Activated T-cell treated with anti-CD3 and anti-CD28 coated beads for 24 hours (primary cell): ENCODE measurements at regions not wholly inside any gene's neighbourhood (a gene's known extent, or its start where the extent isn't known, plus 50 kb on each side); places are given as distances from the start of the nearest gene placed in this dataset.

Experiments
- DNase-seq: peaks from one replicate; pipeline ENCODE4 v3.0.0-alpha.2; 2020; ENCODE audit warnings: low read depth

- DNase-seq, result no peak
These were observed 88.3 kb downstream of the ANKRD60 start for GRCh38 chr20:58139849-58140786.

DNA sequence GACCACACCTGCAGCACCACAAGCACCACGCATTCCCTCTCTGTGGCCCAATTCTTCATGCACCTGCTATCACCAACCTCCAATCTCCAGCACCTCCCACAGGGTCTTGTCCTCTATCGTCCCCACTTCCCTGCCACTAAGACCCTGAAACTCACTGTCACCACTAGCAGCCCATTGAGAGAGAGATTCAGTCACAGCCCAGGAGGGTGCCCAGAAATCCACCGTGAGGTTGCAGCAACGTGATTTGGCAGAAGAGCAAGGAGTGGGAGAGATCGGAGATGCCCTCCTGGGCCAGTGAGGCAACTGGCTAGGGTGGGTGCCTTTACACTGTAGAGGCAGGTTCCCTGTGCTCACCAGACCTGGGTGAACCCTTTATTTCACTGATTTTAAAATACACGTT is 90.1 kb downstream of the ANKRD60 start:
- DNase-seq, result no peak

GRCh38 chr20:58137651-58138265 is 90.7 kb downstream of the ANKRD60 start:
- DNase-seq, result no peak

- no peak for DNase-seq
These were observed 91.2 kb downstream of the ANKRD60 start for GRCh38 chr20:58137236-58137635.

DNA sequence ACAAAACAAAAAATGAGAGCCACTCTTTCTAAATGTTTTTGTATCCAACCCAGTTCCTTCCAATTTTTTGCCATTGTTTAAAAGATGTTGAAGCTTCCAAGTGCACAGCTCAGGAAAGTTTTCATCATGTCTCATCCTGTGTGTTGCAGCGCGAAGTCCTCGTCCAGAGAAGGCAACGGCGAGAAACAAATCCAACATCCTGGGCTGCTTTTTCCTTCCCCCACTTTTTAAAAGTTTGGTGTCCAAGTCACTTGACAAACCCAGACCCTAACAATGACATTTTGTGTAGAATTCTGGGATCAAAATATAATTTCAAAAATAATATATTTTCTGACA is 92.3 kb downstream of the ANKRD60 start:
- no peak for DNase-seq

- DNase-seq, result no peak
These were observed 92.9 kb downstream of the ANKRD60 start for GRCh38 chr20:58135441-58136148.

DNA sequence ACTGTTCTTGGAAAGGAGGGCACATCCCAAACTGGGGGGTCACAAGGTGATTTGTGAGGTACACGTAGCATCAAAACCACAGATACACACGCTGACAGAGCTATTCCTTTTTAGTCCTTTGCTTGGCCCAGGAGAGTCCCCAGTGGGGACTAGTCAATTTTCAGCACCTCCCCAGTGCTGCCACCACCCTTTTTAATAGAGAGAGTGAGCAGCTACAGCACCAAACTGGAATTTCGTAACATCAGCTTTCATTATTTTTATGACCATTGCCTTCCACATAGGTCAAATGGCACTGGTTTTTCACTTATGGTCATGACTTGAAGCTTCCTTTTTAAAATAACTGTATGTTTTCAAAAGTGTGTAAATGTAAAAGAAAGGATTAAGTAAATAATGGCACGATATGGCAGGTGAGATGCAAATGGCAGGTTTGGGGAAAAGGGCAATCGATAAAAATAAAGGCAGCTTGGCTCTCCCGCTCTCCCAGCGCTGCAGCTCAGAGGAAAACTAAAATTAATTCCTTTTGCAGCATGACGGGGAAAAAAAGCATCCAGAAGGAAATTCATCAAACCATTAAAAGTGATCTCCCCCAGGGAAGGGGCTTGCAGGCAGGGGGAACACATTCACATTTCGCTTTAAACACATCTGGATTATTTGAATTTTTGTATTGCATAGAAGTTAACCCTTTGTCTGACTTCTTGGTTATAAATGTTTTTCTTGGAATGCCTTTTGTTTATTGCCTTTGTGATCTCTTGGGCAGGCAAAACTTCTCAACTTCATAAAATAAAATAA is 95.2 kb downstream of the ANKRD60 start:
- DNase-seq, result no peak

DNA sequence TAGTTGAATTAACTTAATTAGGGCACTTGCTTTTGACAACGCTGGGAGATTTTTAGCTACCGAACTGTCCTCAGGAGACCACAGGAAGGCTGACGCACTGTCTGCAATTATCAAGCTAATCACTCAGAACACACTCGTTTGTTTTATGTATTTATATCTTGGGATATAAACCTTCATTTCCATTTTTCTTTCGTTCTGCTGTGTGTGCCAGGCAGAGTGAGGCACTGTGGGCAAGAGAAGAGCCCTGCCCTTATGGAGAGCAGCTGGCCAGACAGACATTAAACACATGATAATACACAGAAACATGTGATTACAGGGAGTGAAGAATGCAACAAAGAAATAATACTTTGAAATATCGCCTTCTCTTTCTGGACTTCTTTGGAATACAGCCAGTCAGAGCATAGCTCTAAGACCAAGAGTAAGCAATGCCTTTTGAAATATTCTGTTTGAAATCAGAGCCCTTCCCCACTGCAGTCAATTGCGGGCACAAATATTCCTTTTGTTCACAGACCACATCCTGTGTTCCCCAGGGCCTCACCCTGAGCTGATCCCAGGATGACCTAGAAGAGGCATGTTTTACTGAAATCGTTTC is 96.8 kb downstream of the ANKRD60 start:
- DNase-seq, result no peak

DNA sequence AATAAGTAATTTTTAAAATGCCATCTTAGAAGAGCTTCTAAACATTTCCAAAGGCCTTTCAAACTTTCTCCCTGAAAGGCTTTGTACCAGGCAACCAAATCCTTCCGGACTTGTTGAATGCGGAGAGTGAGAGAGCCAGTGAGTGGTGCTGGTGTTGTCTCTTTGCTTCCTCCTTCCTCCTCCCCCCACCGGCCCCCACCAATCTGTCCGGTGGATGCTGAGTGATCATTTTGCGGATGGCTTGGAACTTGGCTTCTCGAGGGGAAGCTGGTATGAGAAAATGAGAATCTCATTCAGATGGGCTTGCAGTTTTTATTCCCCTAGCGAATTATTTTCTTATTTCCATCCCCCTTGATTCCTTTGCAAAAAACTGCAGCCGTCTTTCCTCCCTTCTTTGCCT is 97.3 kb downstream of the ANKRD60 start:
- no peak for DNase-seq

GRCh38 chr20:58130581-58130980 is 97.9 kb downstream of the ANKRD60 start:
- DNase-seq, result no peak

GRCh38 chr20:58130156-58130555 is 98.3 kb downstream of the ANKRD60 start:
- no peak for DNase-seq

DNA sequence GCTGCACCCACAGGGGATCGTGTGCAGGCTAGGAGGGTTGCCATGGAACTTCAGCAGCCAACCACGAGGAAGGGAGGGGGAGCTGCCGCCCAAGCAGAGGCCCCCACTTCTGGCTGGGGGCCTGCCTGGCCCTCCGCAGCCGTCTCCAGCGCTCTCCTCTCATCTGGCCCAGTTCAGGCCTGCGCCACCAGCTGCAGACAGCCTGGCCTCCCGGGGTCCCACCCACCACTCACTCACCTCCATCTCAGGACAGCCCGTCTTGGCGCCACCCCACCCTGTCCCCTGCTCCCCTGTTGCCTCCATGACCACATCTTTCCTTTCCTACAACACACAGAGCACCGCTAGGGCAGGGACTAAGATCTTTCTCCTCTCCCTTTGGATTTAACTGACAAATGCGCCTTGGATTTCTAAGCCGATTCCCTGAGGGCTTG is 98.7 kb downstream of the ANKRD60 start:
- DNase-seq, result no peak

DNA sequence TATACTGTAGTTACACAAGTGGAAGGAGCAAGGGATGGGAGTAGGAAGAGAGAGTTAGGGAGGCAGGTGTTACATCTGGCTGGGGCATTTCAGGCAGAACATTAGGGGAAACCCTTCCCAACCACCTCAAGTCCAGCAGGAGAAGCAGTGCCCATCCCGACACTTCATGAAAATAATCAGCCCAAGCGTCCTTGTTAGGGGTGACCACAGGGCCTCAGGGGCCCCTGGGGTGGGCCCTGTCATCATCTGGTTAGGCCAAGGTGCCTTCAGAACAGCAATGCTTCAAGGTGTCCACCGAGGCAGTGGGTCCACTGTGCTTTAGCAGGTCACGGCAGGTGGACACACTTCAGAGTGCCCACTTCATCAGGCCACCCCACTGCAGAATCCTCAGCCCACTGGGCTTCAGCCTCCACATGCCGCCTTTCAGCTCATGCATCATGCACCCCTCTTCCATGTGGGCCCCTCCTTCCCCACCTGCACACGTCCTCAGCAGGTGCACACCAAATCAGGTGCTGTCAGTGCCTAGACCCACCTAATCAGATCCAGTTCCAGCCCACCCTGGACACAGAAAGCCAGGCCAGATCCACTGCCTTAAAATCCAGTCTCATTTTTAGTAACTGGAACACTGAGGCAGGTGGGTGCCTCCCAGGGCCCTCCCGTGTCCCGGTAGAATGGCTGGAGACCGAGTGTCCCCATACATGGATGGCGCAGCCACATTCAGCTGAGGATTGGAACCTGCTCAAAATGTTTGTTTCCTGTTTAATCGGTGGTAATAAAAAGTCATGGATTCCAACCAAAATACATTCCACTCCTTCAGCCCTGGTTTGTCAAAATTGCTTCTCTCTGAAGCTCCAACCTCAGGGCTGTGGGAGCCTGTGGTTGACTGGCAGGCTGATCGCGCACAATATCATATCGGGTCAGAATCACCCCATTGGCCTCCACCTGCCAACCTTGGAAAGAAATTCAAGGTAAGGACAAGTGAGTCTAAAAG is 99.5 kb downstream of the ANKRD60 start:
- DNase-seq, result no peak

- DNase-seq, result no peak
These were observed 100.7 kb downstream of the ANKRD60 start for GRCh38 chr20:58127701-58128111.

GRCh38 chr20:58125726-58126125 is 102.7 kb downstream of the ANKRD60 start:
- no peak for DNase-seq

- no peak for DNase-seq
These were observed 110.5 kb downstream of the ANKRD60 start for GRCh38 chr20:58117944-58118343.

- DNase-seq, result no peak
These were observed 111.9 kb downstream of the ANKRD60 start for GRCh38 chr20:58116505-58116904.

DNA sequence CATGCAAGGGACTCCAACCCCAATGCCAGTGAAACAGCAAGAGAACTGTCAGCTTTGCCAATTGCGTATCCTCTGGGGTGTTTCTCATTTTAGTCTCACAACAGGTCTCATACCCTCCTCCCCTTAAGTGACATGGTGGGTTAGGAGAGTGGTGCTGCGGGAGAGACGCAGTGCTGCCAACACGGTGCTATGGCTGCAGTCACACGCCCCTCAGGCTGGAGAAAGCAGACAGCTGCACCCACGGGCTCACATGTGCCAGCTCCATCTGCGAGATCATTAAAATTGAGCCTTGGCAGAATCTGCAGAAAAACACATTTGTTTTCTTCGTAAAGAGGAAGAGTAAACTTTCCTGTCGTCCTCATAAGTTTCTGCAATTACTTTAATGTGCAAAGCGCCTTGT is 114.7 kb downstream of the ANKRD60 start:
- DNase-seq, result no peak

DNA sequence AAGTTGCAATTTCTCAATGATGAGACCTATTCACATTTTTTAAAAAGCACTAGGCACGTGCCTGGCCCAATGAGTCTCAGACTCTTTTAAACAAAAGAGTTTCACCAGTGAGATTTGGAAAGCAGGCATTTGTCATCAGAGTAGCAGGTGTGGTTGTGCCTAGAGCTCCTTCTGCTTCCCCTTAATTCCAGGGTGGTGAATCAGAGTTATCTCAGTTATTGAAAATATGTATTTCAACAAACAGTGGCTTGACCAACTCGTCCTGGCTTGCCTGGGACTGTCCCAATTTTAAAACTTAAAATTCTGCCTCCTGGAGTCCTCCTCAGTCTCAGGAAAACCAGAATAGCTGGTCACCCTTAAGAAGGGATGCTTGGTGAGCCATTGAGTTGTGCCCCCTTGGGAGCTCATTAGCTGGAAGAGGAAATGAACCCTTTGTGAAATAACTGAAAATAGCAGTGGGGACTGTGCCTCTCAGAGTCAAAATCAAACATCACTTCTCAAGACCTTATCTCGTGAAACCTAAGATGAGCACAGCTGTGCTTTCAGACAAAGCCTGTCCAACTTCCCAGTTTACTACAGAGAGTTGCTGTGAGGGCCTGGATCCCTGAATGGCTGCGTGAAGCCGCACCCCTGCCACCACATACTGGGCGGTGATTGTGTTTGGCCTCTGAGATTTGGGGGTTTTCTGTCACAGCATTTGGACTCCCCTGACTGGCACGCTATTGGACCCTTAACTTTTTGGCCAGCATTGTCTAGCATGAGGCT is 116.3 kb downstream of the ANKRD60 start:
- no peak for DNase-seq
